OCI-LY1 (cell line): ENCODE measurements at regions not wholly inside any gene's neighbourhood (a gene's known extent, or its start where the extent isn't known, plus 50 kb on each side); places are given as distances from the start of the nearest gene placed in this dataset.

Experiments
- H2AFZ ChIP-seq: fragments of 200-600 bp; sonication (generic), shearing (Covaris generic); 2 replicates; pipeline ENCODE4 v1.6.0; 2014; ENCODE audit warnings: antibody characterized with exemption, mild to moderate bottlenecking, low read length
- H3F3A ChIP-seq: fragments of 200-600 bp; sonication (generic), shearing (Covaris generic); 2 replicates; pipeline ENCODE4 v1.6.0; 2014; ENCODE audit warnings: mild to moderate bottlenecking, antibody characterized with exemption, low read length, moderate library complexity; ENCODE audit not compliant: insufficient read depth
- H3K27ac ChIP-seq: fragments of 200-600 bp; sonication (generic); 2 replicates; pipeline ENCODE4 v1.5.1; 2014; ENCODE audit warnings: low read length, mixed run types, mild to moderate bottlenecking, low read depth; ENCODE audit not compliant: poor library complexity, severe bottlenecking
- H3K27me3 ChIP-seq: fragments of 200-600 bp; sonication (generic); 2 replicates; pipeline ENCODE4 v1.6.0; 2014; ENCODE audit warnings: antibody characterized with exemption, mild to moderate bottlenecking, low read length, moderate library complexity; ENCODE audit not compliant: insufficient read depth
- H3K36me3 ChIP-seq: fragments of 200-600 bp; sonication (generic); 2 replicates; pipeline ENCODE4 v1.6.1; 2014; ENCODE audit warnings: mild to moderate bottlenecking, antibody characterized with exemption, low read length, moderate library complexity, mixed read lengths; ENCODE audit not compliant: insufficient read depth
- H3K4me1 ChIP-seq: fragments of 200-600 bp; sonication (generic); 2 replicates; pipeline ENCODE4 v1.5.1; 2014; ENCODE audit warnings: mild to moderate bottlenecking, low read length, moderate library complexity; ENCODE audit not compliant: insufficient read depth, severe bottlenecking
- H3K4me2 ChIP-seq: fragments of 200-600 bp; sonication (generic), shearing (Covaris generic); 2 replicates; pipeline ENCODE4 v1.6.1; 2014; ENCODE audit warnings: low read length
- H3K4me3 ChIP-seq: fragments of 200-600 bp; sonication (generic); 2 replicates; pipeline ENCODE4 v1.5.1; 2014; ENCODE audit warnings: low read length, low read depth, mild to moderate bottlenecking, mixed read lengths; ENCODE audit not compliant: poor library complexity, severe bottlenecking
- H3K79me2 ChIP-seq: fragments of 200-600 bp; shearing (Covaris generic); 2 replicates; pipeline ENCODE4 v1.6.1; 2016; ENCODE audit warnings: mixed run types, low read length, mixed read lengths; ENCODE audit not compliant: insufficient read depth
- H3K9ac ChIP-seq: fragments of 200-600 bp; sonication (generic), shearing (Covaris generic); 2 replicates; pipeline ENCODE4 v1.6.1; 2014; ENCODE audit warnings: mild to moderate bottlenecking, low read length, mixed read lengths
- H3K9me2 ChIP-seq: fragments of 200-600 bp; sonication (generic), shearing (Covaris generic); 2 replicates; pipeline ENCODE4 v1.6.1; 2014; ENCODE audit warnings: low read depth, mild to moderate bottlenecking, low read length, mixed read lengths
- H3K9me3 ChIP-seq: fragments of 200-600 bp; shearing (Covaris generic); 2 replicates; pipeline ENCODE4 v1.6.1; 2014; ENCODE audit warnings: low read length, mixed read lengths
- H4K20me1 ChIP-seq: fragments of 200-600 bp; sonication (generic), shearing (Covaris generic); 2 replicates; pipeline ENCODE4 v1.6.0; 2016; ENCODE audit warnings: mild to moderate bottlenecking, low read length; ENCODE audit not compliant: insufficient read depth
- EZH2 ChIP-seq: fragments of 200-600 bp; sonication (generic), shearing (Covaris generic); IDR thresholded peaks from 2 replicates; pipeline ENCODE4 v1.8.0; 2017; ENCODE audit warnings: borderline replicate concordance, mixed run types, mild to moderate bottlenecking, antibody characterized with exemption, low read length, moderate library complexity, mixed read lengths
- TF ChIP-seq, protein P1 (sequence below): fragments of 200-600 bp; sonication (generic), shearing (Covaris generic); IDR thresholded peaks from 2 replicates; pipeline ENCODE4 v1.5.1; 2017; ENCODE audit warnings: mild to moderate bottlenecking, antibody characterized with exemption, low read length, moderate library complexity, mixed read lengths

DNA sequence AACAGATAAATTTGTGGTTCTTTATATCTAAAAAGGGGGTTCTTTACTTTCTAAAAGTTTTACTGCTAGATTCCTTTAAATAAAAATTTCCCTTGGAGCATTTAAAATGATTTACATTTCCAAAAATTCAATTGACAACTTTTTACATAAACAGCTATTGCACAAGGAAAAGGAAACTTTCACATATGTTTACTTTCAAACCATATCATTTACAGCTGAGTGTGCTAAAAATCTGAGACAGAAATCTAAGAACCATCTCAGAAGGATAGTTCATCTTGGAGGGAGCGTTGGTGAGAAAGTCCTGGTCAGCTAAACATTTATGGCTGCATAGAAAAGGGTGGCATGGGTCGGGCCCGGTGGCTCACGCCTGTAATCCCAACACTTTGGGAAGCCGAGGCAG lies 235.4 kb downstream of the DTWD2 start:
- no peaks in the 10 kb centered on the region for H3K9me3 ChIP-seq
- no peaks in the 10 kb centered on the region for H3K9me2 ChIP-seq
- no peaks in the 10 kb centered on the region for H4K20me1 ChIP-seq
- H3K4me3 ChIP-seq: no peak overlapping the region
- H3K4me2 ChIP-seq: no peak overlapping the region
- no peak overlapping the region for H2AFZ ChIP-seq
- H3K9ac ChIP-seq: no peak overlapping the region
- H3F3A ChIP-seq: no peaks in the 10 kb centered on the region
- no peak for TF ChIP-seq EZH2
- TF ChIP-seq, protein P1, sequence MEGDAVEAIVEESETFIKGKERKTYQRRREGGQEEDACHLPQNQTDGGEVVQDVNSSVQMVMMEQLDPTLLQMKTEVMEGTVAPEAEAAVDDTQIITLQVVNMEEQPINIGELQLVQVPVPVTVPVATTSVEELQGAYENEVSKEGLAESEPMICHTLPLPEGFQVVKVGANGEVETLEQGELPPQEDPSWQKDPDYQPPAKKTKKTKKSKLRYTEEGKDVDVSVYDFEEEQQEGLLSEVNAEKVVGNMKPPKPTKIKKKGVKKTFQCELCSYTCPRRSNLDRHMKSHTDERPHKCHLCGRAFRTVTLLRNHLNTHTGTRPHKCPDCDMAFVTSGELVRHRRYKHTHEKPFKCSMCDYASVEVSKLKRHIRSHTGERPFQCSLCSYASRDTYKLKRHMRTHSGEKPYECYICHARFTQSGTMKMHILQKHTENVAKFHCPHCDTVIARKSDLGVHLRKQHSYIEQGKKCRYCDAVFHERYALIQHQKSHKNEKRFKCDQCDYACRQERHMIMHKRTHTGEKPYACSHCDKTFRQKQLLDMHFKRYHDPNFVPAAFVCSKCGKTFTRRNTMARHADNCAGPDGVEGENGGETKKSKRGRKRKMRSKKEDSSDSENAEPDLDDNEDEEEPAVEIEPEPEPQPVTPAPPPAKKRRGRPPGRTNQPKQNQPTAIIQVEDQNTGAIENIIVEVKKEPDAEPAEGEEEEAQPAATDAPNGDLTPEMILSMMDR: no peak
- H3K4me1 ChIP-seq: no peaks in the 10 kb centered on the region
- H3K79me2 ChIP-seq: no peaks in the 10 kb centered on the region
- no peaks in the 10 kb centered on the region for H3K36me3 ChIP-seq
- H3K27me3 ChIP-seq: no peaks in the 10 kb centered on the region
- H3K27ac ChIP-seq: no peak overlapping the region

DNA sequence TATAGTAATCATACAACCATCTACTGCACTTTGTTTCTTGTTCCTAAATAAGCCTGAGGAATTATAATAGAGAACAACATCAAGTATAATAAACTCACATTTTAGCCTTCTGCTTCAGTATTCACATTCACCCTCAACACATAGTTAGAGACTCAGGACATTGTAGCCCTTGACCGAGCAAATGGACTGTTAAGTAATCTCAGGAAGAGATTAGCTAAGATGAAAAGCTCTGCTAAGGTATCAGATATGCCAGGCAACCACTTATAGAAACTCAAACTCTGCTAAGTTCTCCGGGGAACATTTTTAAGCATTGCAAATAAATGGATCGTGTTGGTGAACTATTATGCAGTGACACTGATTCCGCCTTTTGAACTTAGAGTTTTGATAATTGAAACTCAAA lies 252.0 kb downstream of the DTWD2 start:
- Histone ChIP-seq H3K4me1 (no peaks in the 10 kb centered on the region), H3K36me3 (no peaks in the 10 kb centered on the region), H3K4me3 (no peak overlapping the region), H3F3A (no peaks in the 10 kb centered on the region), H3K9ac (no peak overlapping the region), H4K20me1 (no peaks in the 10 kb centered on the region), H3K27ac (no peak overlapping the region), H3K9me3 (0 out of 2 replicates have a peak, but pooled peaks cover 2% of the 10 kb centered on the region), H3K9me2 (no peaks in the 10 kb centered on the region), H2AFZ (no peak overlapping the region), H3K79me2 (no peaks in the 10 kb centered on the region), H3K4me2 (no peak overlapping the region), H3K27me3 (no peaks in the 10 kb centered on the region)
- no peak for TF ChIP-seq EZH2
- TF ChIP-seq, protein P1: no peak

DNA sequence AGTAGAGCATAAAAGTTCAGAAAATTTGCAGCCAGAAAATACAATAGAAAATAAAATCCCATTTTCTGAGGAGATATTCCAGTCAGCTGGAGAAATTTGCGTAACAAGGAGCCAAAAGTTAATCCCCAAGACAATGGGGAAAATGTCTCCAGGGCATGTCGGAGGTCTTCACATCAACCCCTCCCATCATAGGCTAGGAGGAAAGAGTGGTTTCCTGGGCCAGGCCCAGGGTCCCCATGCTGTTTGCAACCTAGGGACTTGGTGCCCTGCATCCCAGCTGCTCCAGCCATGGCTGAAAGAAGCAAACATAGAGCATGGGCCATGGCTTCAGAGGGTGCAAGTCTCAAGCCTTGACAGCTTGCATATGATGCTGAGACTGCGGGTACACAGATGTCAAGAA lies 255.0 kb downstream of the DTWD2 start:
- no peak overlapping the region for H3K4me3 ChIP-seq
- no peaks in the 10 kb centered on the region for H3K9me2 ChIP-seq
- no peaks in the 10 kb centered on the region for H3K79me2 ChIP-seq
- H3K27ac ChIP-seq: no peak overlapping the region
- H4K20me1 ChIP-seq: no peaks in the 10 kb centered on the region
- H3K4me1 ChIP-seq: no peaks in the 10 kb centered on the region
- H3K9me3 ChIP-seq: 0 out of 2 replicates have a peak, but pooled peaks cover 2% of the 10 kb centered on the region
- no peak overlapping the region for H3K9ac ChIP-seq
- TF ChIP-seq EZH2: no peak
- TF ChIP-seq, protein P1: no peak
- H3K4me2 ChIP-seq: no peak overlapping the region
- H3F3A ChIP-seq: no peaks in the 10 kb centered on the region
- no peaks in the 10 kb centered on the region for H3K36me3 ChIP-seq
- H3K27me3 ChIP-seq: no peaks in the 10 kb centered on the region
- H2AFZ ChIP-seq: no peak overlapping the region
